HCT116 (cell line): ENCODE measurements at regions not wholly inside any gene's neighbourhood (a gene's known extent, or its start where the extent isn't known, plus 50 kb on each side); places are given as distances from the start of the nearest gene placed in this dataset.

ENCODE experiments used
- ATAC-seq: fragments of 200-7000 bp; cut with Tn5 transposase; 2 replicates; pipeline ENCODE4 v1.9.1; 2020; ENCODE audit warnings: mild to moderate bottlenecking, moderate library complexity
- BruUV-seq: library from RNA; stranded (reverse); fragments of 400-500 nt; replicated peaks from 2 replicates; lab custom pipeline; 2021; lab: Mats Ljungman, UMichigan
- CTCF ChIA-PET: fragments of 300-600 bp; sonication (Branson Sonifier 250); formaldehyde crosslinking; loops from one replicate; lab custom pipeline; 2021; ENCODE audit warnings: antibody characterized with exemption; lab: Charles Lee
- POLR2A ChIA-PET: fragments of 300-600, 350-600 bp; sonication (Branson Sonifier 250); formaldehyde crosslinking; loops from one replicate; lab custom pipeline; 2021; ENCODE audit warnings: antibody characterized with exemption; lab: Charles Lee
- RAD21 ChIA-PET, 2 experiments: fragments of 300-600 bp; sonication (Branson Sonifier 250); formaldehyde crosslinking; loops; one replicate each; lab custom pipeline; 2023; ENCODE audit warnings: low total read pairs in 2 of 2; ENCODE audit not compliant: uncharacterized antibody in 2 of 2, unreplicated experiment in 2 of 2, low non-redundant PET in 1 of 2; lab: Charles Lee
- DNase-seq: peaks from one replicate; pipeline ENCODE4 v3.0.0-alpha.2; 2010; ENCODE audit warnings: low read depth, low spot score
- H2AFZ ChIP-seq: fragments of 200-600 bp; shearing (Covaris generic), sonication (generic); 2 replicates; pipeline ENCODE4 v1.6.1; 2017; ENCODE audit warnings: low read depth, mixed run types, mixed read lengths, antibody characterized with exemption, low read length; ENCODE audit not compliant: poor library complexity, severe bottlenecking
- H3K27ac ChIP-seq: 2 replicates; pipeline ENCODE4 v1.5.1; 2012; ENCODE audit warnings: low read depth, low read length
- H3K27me3 ChIP-seq: fragments of 200-600 bp; sonication (generic); 2 replicates; pipeline ENCODE4 v1.6.1; 2016; ENCODE audit warnings: mixed run types, low read length, mixed read lengths; ENCODE audit not compliant: insufficient read depth
- H3K36me3 ChIP-seq, 2 experiments: fragments of 200-500 bp in 1 of 2; fragments of 200-600 bp in 1 of 2; sonication (Bioruptor generic) in 1 of 2; sonication (generic) in 1 of 2; 2 replicates each; pipeline versions ENCODE4 v1.5.1 to v1.6.1; 2014 to 2016; ENCODE audit warnings: low read length in 2 of 2, inconsistent platforms in 1 of 2, mixed read lengths in 1 of 2, mixed run types in 1 of 2; ENCODE audit not compliant: insufficient read depth in 2 of 2, control insufficient read depth in 1 of 2
- H3K4me1 ChIP-seq, 2 experiments: fragments of 200-600 bp in 1 of 2; sonication (generic) in 1 of 2; 2 replicates each; pipeline versions ENCODE4 v1.5.1 to v1.6.1; 2012 to 2017; ENCODE audit warnings: low read length in 2 of 2, inconsistent platforms in 1 of 2, mild to moderate bottlenecking in 1 of 2, mixed read lengths in 1 of 2, mixed run types in 1 of 2, moderate library complexity in 1 of 2; ENCODE audit not compliant: insufficient read depth in 2 of 2, control insufficient read depth in 1 of 2
- H3K4me2 ChIP-seq: fragments of 200-600 bp; sonication (generic); 2 replicates; pipeline ENCODE4 v1.6.1; 2017; ENCODE audit warnings: mixed run types, low read length, mixed read lengths
- H3K4me3 ChIP-seq, 2 experiments: fragments of 200-600 bp in 1 of 2; sonication (generic) in 1 of 2; replicated peaks in 1 of 2; 2 replicates each; pipeline ENCODE4 v1.5.1; 2011 to 2016; ENCODE audit warnings: low read length in 2 of 2, control low read depth in 1 of 2, low read depth in 1 of 2, mild to moderate bottlenecking in 1 of 2, mixed read lengths in 1 of 2, mixed run types in 1 of 2
- H3K79me2 ChIP-seq: fragments of 200-600 bp; sonication (generic); 2 replicates; pipeline ENCODE4 v1.6.1; 2017; ENCODE audit warnings: mild to moderate bottlenecking, mixed run types, low read length, moderate library complexity, mixed read lengths; ENCODE audit not compliant: insufficient read depth
- H3K9ac ChIP-seq: fragments of 200-600 bp; sonication (generic); 2 replicates; pipeline ENCODE4 v1.6.1; 2016; ENCODE audit warnings: low read length, mixed read lengths
- H3K9me2 ChIP-seq: fragments of 200-600 bp; sonication (generic), shearing (Covaris generic); 2 replicates; pipeline ENCODE4 v1.6.1; 2017; ENCODE audit warnings: mixed run types, mild to moderate bottlenecking, moderate library complexity; ENCODE audit not compliant: insufficient read depth
- H3K9me3 ChIP-seq, 2 experiments: fragments of 200-500 bp in 1 of 2; fragments of 200-600 bp in 1 of 2; sonication (Bioruptor generic) in 1 of 2; sonication (generic) in 1 of 2; 2 replicates each; pipeline ENCODE4 v1.6.1; 2014 to 2017; ENCODE audit warnings: low read length in 2 of 2, mixed read lengths in 2 of 2, inconsistent platforms in 1 of 2, low read depth in 1 of 2, mild to moderate bottlenecking in 1 of 2, mixed run types in 1 of 2, moderate library complexity in 1 of 2; ENCODE audit not compliant: control insufficient read depth in 1 of 2, insufficient read depth in 1 of 2
- H4K20me1 ChIP-seq: fragments of 200-600 bp; sonication (generic), shearing (Covaris generic); 2 replicates; pipeline ENCODE4 v1.6.1; 2017; ENCODE audit warnings: mixed run types, mild to moderate bottlenecking, moderate library complexity; ENCODE audit not compliant: insufficient read depth
- ATF3 ChIP-seq: IDR thresholded peaks from 2 replicates; pipeline ENCODE4 v1.6.1; 2012
- CBX3 ChIP-seq: IDR thresholded peaks from 2 replicates; pipeline ENCODE4 v1.6.1; 2012; ENCODE audit warnings: low read depth
- EZH2 ChIP-seq: fragments of 200-600 bp; sonication (generic); IDR thresholded peaks from 2 replicates; pipeline ENCODE4 v1.6.1; 2017; ENCODE audit warnings: antibody characterized with exemption, mixed run types
- EZH2phosphoT487 ChIP-seq: fragments of 200-600 bp; IDR thresholded peaks from 2 replicates; pipeline ENCODE4 v1.6.1; 2018; ENCODE audit warnings: antibody characterized with exemption, borderline replicate concordance
- FOSL1 ChIP-seq: IDR thresholded peaks from 2 replicates; pipeline ENCODE4 v1.6.1; 2012; ENCODE audit warnings: low read depth
- JUND ChIP-seq: IDR thresholded peaks from 2 replicates; pipeline ENCODE4 v1.6.1; 2012
- POLR2A ChIP-seq: IDR thresholded peaks from 2 replicates; pipeline ENCODE4 v1.7.0; 2011; ENCODE audit warnings: borderline replicate concordance; ENCODE audit not compliant: insufficient read depth, insufficient read length; ENCODE audit errors: extremely low read depth
- POLR2AphosphoS5 ChIP-seq: IDR thresholded peaks from 2 replicates; pipeline ENCODE4 v1.6.1; 2011; ENCODE audit warnings: mild to moderate bottlenecking, low read depth, low read length, moderate library complexity
- SIN3A ChIP-seq: IDR thresholded peaks from 2 replicates; pipeline ENCODE4 v1.6.1; 2012; ENCODE audit warnings: low read depth
- SP1 ChIP-seq: IDR thresholded peaks from 2 replicates; pipeline ENCODE4 v1.6.1; 2012; ENCODE audit warnings: low read depth
- SRF ChIP-seq: IDR thresholded peaks from 2 replicates; pipeline ENCODE4 v1.6.1; 2012; ENCODE audit warnings: low read depth
- TCF7L2 ChIP-seq: IDR thresholded peaks from 2 replicates; pipeline ENCODE4 v1.7.0; 2011; ENCODE audit warnings: borderline replicate concordance, inconsistent platforms; ENCODE audit not compliant: insufficient read depth, insufficient read length; ENCODE audit errors: extremely low read depth
- YY1 ChIP-seq: IDR thresholded peaks from 2 replicates; pipeline ENCODE4 v1.6.1; 2011; ENCODE audit warnings: low read length, low read depth, moderate library complexity, mild to moderate bottlenecking; ENCODE audit not compliant: insufficient replicate concordance; ENCODE audit errors: extremely low read depth
- ZBTB33 ChIP-seq: IDR thresholded peaks from 2 replicates; pipeline ENCODE4 v1.6.1; 2011; ENCODE audit warnings: mild to moderate bottlenecking, low read length, moderate library complexity; ENCODE audit not compliant: insufficient replicate concordance; ENCODE audit errors: extremely low read depth
- ZFX ChIP-seq: fragments of 450-650 bp; IDR thresholded peaks from 2 replicates; pipeline ENCODE4 v1.6.1; 2017
- ZNF274 ChIP-seq: fragments of 200-500 bp; sonication (Bioruptor generic); IDR thresholded peaks from 2 replicates; pipeline ENCODE4 v1.6.1; 2014; ENCODE audit warnings: mild to moderate bottlenecking, low read depth, low read length, inconsistent platforms
- intact Hi-C: fragments of 100-400 bp; cut with micrococcal nuclease; formaldehyde crosslinking; loops from 2 replicates; pipeline ENCODE4 v1.10.0; 2022
- TF ChIP-seq, protein P1 (sequence below): IDR thresholded peaks from 2 replicates; pipeline ENCODE4 v1.6.1; 2012; ENCODE audit warnings: low read depth

- ChIA-PET RAD21 (no interaction called here), CTCF (interaction anchor here (1.4 kb wide), 1 partner anchor 50 kb away, joined by 3 read pairs; no protein-coding TSS in a partner anchor)
- no peaks in the 10 kb centered on the region for H3K9me2 ChIP-seq
Measured at GRCh38 chr11:72521664-72522063, 87.3 kb upstream of the CLPB start.

More at GRCh38 chr11:72521664-72522063, 87.3 kb upstream of the CLPB start:
- no TSS peak for BruUV-seq
- H3K36me3 ChIP-seq: no peaks in the 10 kb centered on the region
- H3K4me1 ChIP-seq: no peaks in the 10 kb centered on the region
- H3K4me3 ChIP-seq: no peak overlapping the region
- POLR2A ChIA-PET: no interaction called here
- no peak for ATAC-seq
- no peak for DNase-seq
- H3K27me3 ChIP-seq: no peaks in the 10 kb centered on the region
- no peak overlapping the region for H3K9ac ChIP-seq
- no peak for TF ChIP-seq JUND
- TF ChIP-seq ZFX: no peak
- TF ChIP-seq SRF: no peak
- no peak for TF ChIP-seq FOSL1
- no peak for TF ChIP-seq SIN3A
- TF ChIP-seq ATF3: no peak
- TF ChIP-seq EZH2phosphoT487: no peak
- TF ChIP-seq SP1: no peak
- no peak for TF ChIP-seq POLR2A
- TF ChIP-seq ZBTB33: no peak
- TF ChIP-seq EZH2: no peak
- TF ChIP-seq TCF7L2: no peak
- TF ChIP-seq YY1: no peak
- TF ChIP-seq ZNF274: no peak
- TF ChIP-seq CBX3: no peak
- TF ChIP-seq, protein P1, sequence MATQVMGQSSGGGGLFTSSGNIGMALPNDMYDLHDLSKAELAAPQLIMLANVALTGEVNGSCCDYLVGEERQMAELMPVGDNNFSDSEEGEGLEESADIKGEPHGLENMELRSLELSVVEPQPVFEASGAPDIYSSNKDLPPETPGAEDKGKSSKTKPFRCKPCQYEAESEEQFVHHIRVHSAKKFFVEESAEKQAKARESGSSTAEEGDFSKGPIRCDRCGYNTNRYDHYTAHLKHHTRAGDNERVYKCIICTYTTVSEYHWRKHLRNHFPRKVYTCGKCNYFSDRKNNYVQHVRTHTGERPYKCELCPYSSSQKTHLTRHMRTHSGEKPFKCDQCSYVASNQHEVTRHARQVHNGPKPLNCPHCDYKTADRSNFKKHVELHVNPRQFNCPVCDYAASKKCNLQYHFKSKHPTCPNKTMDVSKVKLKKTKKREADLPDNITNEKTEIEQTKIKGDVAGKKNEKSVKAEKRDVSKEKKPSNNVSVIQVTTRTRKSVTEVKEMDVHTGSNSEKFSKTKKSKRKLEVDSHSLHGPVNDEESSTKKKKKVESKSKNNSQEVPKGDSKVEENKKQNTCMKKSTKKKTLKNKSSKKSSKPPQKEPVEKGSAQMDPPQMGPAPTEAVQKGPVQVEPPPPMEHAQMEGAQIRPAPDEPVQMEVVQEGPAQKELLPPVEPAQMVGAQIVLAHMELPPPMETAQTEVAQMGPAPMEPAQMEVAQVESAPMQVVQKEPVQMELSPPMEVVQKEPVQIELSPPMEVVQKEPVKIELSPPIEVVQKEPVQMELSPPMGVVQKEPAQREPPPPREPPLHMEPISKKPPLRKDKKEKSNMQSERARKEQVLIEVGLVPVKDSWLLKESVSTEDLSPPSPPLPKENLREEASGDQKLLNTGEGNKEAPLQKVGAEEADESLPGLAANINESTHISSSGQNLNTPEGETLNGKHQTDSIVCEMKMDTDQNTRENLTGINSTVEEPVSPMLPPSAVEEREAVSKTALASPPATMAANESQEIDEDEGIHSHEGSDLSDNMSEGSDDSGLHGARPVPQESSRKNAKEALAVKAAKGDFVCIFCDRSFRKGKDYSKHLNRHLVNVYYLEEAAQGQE: no peak
- TF ChIP-seq POLR2AphosphoS5: no peak
- H2AFZ ChIP-seq: no peak overlapping the region
- intact Hi-C loops: no loop called here
- no peak overlapping the region for H3K4me2 ChIP-seq
- H3K27ac ChIP-seq: no peak overlapping the region
- H4K20me1 ChIP-seq: no peaks in the 10 kb centered on the region
- H3K9me3 ChIP-seq: no peaks in the 10 kb centered on the region
- no peaks in the 10 kb centered on the region for H3K79me2 ChIP-seq
